HG03565 (cell line): ENCODE measurements at regions not wholly inside any gene's neighbourhood (a gene's known extent, or its start where the extent isn't known, plus 50 kb on each side); places are given as distances from the start of the nearest gene placed in this dataset.
"Not testable (repeated sequence)": the region's sequence is repeated elsewhere in the genome, so short reads cannot be mapped to it uniquely, and the experiment has no call there.

ENCODE experiments used
- ATAC-seq: cut with Tn5 transposase; IDR thresholded peaks from one replicate; pipeline ENCODE4 v1.9.1; 2021; ENCODE audit warnings: mild to moderate bottlenecking, moderate library complexity; ENCODE audit not compliant: unreplicated experiment

- ATAC-seq: no peak
Measured at GRCh38 chr18:47682876-47683275, 247.6 kb downstream of the SMAD2 start.

- peak; percentile 76 for ATAC-seq
Measured at GRCh38 chr18:47680488-47680887, 250.0 kb downstream of the SMAD2 start.

DNA sequence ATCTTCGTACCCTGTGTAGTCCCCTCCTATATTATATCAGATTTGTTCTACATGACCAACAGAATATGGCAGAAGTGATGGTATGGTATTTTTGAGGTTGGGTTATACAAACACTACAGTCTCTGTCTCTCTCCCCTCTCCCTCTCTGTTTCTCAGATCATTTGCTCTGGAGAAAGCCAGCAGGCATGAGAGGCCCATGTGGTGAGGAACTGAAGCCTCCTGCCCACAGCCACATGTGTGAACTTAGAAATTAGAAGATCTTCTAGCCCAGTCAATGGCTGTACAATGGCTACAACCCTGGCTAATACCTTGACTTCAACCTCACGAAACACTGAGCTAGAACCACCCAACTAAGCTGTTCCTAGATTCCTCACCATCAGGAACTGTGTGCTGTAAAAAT, 250.6 kb downstream of the SMAD2 start:
- ATAC-seq: no peak

DNA sequence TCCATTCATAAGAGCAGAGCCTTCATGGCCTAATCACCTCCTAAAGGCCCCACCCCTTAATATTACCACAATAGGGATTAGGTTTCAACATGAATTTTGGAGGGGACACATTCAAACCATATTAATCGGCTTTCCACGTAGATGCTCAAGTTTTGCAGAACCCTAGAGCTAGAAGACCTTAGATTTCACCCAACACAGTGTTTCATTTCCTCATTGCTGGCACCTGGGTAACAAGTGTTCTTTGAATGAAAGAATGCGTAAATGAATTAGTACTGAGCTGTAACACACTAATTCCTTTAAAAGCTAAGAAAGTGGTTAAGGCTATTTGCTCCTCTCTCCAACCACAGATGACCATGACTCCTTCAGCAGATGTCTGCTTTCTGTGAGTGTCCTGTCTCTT, 252.5 kb downstream of the SMAD2 start:
- no peak for ATAC-seq

DNA sequence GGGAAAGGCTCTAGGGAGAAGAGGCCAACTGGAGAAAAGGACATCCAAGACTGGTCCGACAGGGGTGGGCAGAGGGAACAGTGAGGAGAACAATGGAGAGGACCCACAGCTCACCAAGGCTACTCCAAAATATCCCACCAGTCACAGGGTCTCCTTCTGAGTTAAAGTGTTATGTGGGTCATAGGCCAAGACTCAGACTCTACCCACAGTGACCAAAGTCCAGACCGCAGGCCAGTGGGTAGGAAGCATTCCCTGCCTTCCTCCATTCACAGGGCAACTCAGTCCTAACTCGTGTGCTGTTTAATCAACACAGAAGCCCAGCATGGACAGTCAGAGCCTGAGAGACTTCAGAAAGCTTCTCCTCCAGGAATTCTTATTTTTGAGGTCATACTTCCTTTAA, 260.6 kb downstream of the SMAD2 start:
- no peak for ATAC-seq

GRCh38 chr18:47658498-47658897, 272.0 kb downstream of the SMAD2 start:
- no peak for ATAC-seq

- no peak for ATAC-seq
Measured at GRCh38 chr18:47654988-47655387, 275.5 kb downstream of the SMAD2 start.

GRCh38 chr18:47644896-47645295, 285.6 kb downstream of the SMAD2 start:
- no peak for ATAC-seq

- ATAC-seq: not testable (repeated sequence)
Measured at GRCh38 chr18:47637551-47637950, 292.9 kb downstream of the SMAD2 start.

DNA sequence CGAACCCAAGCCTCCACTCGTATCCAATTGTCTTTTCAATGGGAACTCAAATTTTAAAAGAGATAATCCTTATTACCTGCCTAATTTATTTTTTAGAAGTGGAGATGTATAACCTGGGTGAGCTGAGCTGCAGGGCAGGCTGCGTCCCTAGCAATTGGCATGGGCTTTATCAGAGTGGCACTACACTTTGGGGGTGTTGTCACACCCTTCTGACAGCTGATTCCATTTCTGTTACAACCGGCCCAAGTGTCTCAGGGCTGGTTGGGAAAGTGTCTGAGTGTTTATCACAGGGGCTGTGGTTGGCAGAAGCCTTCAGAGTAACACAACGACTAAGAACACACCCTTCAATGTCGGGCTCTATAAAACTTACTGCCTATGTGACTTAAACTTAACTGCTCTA, 295.0 kb downstream of the SMAD2 start:
- ATAC-seq: no peak

DNA sequence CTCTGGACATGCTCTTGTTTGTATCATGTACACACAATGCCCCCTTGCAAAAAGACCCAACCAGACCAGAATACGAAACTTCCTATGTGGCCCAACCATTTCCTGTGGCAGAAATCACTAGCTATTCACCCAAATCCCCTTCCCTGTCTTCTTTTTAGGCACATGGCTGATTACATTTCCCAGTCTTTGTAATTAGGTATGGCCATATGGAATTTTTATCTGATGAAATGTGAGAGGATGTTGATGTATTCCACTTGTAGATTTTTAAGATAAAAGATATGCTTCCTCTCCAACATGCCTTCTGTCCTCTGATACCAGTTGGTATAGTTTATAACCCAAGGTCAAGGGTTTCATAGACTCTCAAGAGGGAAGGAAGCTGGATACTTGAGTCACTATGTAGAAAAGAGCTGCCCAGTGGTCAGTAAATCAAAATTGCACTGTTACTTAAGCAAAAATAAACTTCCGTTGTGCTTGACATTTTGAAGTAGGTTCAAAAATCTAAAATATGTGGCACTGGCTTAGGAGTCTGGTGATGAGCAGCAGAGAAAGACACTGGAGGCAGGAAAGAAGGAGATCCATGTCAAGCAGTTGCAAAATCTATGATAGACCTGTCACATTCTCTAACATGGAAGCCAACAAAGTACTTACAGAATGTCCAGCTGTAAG, 297.4 kb downstream of the SMAD2 start:
- no peak for ATAC-seq

DNA sequence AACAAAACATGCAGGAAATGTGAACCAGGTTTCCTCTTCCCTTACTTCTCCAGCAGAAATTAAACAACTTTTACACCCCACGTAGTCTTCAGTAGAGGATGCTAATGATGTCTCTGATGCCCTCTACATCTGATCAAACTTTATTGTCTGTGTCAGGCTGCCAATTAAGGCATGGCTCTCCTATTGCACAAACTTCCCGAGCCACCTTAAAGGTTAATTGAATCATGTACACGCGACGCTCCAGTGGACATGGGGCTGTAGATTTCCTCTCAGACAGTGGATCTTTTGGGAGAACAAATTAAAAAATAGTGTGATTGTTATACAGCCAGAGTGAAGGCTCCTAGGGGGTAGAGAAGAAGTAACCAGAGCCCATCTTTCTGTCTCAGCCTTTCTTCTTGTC, 301.6 kb downstream of the SMAD2 start:
- ATAC-seq: no peak

- ATAC-seq: no peak
Measured at GRCh38 chr18:47628240-47628781, 302.1 kb downstream of the SMAD2 start.

GRCh38 chr18:47627030-47627429, 303.4 kb downstream of the SMAD2 start:
- ATAC-seq: no peak

GRCh38 chr18:47619771-47620448, 310.5 kb downstream of the SMAD2 start:
- ATAC-seq: no peak

DNA sequence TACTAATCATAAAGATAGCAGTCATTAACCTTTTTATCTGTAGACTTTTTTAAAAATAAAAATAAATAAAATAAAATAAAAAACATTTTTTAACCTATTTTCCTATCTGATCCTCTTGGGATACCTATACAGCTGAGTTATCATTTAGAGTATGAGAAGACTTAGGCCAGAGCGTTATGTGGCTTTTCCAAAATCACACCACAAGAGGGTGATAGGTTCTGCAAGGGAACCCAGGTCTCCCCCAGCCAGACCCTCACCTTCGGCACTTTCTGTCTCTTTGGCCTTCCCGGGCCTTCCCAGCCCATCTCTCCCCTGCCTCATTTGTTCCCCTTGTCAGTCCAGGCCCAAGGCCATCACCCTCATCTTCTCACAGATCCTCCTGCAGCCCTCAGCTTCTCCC, 311.7 kb downstream of the SMAD2 start:
- no peak for ATAC-seq

DNA sequence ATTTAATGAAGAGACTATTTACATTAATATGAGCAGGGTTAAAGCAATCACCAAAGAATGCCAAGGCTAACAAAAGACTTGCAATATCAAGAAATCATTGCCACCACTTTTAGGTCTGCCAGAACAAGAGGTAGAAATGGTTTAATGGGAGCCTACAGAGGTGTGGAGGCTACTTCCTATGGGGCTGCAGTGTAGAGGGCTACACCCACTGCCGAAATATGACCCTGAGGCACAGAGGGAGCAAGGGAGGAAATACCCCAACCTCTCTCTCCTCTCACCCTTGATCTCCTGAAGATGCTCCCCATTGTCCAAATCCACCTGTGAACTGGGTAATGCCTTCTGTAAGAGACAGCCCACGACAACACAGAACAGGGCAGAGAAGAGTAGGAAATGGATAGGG, 315.4 kb downstream of the SMAD2 start:
- no peak for ATAC-seq

DNA sequence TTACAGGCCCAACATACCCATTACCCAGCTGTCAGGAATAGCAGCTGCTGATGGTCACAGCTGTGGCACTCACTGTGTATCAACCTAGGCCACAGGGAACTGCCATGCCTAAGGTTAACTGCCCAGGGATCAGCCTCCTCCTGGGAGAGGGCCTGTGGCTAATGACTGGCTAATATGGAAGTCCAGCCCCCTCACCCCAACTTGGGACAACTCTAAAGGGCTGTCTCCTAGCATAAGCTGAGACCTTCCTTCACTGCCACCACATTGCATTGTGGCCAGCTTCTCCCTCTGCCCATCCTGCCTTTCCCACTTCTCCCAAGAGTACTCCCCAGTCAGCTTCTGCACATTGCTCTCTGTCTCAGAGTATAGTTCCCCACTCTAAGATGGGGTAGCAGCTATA, 316.5 kb downstream of the SMAD2 start:
- no peak for ATAC-seq

- no peak for ATAC-seq
Measured at GRCh38 chr18:47611649-47612048, 318.8 kb downstream of the SMAD2 start.

- no peak for ATAC-seq
Measured at GRCh38 chr18:47606526-47606925, 323.9 kb downstream of the SMAD2 start.

DNA sequence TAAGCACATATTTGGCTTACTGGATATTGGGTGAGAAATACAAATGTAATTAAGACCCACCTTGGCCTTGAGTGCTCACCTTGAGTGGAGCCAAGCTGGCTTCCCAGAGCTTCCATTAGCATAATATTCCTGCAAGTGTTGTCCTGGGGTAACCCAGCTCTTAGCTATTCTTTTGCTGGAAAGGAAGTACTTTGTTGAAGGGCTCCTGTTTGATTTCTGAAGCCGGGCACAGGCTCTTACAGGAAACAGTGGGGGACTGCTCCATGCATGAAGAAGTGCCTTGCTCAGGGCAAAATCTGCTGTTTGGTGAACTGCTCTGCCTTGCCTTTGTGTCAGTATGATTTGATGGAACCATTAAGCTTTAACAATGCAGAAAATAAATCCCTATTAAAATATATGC, 325.4 kb downstream of the SMAD2 start:
- ATAC-seq: no peak

GRCh38 chr18:47604021-47604420, 326.4 kb downstream of the SMAD2 start:
- no peak for ATAC-seq

DNA sequence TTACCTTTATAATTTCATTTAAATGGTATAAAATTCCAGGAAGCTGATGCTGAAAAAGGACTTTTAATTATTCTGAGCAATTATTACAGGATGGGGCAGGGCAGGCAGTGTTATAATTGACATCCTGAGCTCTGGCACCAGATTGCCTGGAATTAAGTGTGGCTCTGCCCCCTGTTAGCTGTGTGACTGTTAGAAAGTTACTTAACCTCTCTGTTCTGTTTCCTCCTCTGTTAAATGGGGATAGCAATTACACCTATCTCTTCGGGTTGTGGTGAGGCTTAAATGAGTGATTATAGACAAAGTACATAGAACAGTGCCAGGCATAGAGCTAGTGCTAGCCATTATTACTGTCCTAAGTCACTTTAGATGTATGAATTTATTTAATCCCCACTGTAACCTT, 327.3 kb downstream of the SMAD2 start:
- no peak for ATAC-seq
